ENCODE measurements at regions not wholly inside any gene's neighbourhood (a gene's known extent, or its start where the extent isn't known, plus 50 kb on each side); places are given as distances from the start of the nearest gene placed in this dataset.

DNA sequence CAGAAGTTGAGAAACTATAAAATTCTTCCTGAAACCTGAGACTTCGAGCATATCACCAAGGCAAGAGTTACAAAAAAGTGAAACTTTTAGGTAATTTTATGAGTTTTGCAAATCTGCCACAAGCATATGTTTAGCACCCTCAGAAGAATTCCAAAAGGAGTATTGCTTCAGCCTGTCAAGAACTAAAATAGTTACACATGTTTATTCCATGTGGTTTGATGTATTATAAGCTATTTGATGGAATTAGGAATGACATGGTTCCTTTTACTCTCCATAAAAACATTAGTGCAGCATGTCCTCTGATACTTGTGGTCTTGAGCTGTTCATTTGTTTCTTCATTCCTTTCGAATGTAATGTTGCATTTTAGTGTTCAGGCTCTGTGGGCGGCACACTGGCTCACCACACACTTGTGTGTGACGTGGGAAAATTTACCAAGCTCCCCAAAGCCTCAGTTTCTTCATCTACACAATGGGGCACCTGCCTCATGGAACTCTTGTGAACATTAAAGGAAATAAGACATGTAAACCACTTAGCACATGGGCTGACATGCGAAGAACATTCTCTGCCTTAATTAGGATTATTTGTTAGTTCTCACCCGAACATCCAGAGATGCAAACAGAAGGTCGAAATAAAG, 204.2 kb upstream of the FOXF1 start:
- no peak for DNase-seq

DNA sequence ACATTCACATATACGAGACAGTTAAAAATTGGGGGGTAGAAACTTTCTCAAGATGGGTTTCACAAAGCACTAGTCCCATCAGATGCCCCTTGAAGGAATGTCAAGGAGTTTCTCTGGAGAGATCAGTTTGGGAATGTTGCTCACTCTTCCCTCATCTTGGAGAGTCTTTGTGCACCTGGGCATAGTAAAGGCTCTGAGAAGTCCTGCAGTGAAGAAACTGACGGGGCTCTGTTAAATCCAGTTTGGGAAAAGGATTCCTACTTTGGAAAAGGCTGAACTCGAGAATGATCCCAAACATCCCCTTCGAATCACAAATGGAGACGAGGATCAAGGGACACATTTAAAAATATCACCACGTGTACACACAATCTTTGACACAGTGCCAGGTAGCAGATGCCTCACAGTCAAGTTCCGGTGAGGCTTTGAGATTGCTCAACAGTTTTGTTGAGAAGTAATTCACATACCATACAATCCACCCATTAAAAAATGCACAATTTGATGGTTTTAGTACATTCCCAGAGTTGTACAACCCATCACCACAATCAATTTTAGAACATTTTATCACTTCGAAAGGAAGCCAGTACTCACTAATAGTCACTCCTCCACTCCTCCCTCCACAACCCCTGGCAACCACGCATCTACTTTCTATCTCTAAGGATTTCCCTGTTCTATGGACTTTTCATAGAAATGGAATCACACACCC, 203.4 kb upstream of the FOXF1 start:
- DNase-seq: no peak

- no peak for DNase-seq
These were observed 202.8 kb upstream of the FOXF1 start for GRCh38 chr16:86307514-86307903.

DNA sequence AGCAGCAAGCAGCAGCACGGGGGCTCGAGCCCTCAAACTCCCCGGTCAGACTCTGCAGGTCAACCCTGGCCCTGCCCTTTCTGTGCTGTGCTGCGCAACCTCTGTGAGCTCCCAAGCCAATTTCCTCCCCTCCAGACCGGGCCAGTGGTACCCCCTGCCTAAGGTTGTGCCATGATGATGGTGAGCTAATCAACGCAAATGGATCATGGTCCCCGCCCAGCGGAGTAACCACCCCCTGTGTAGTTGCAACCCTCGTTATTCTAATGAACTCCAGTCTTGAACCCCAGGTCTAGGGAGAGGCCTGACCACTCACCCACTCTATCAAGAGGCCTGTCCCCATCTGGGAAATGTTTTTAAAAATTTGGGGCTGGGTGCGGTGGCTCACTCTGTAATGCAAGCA, 201.8 kb upstream of the FOXF1 start:
- DNase-seq: no peak

DNA sequence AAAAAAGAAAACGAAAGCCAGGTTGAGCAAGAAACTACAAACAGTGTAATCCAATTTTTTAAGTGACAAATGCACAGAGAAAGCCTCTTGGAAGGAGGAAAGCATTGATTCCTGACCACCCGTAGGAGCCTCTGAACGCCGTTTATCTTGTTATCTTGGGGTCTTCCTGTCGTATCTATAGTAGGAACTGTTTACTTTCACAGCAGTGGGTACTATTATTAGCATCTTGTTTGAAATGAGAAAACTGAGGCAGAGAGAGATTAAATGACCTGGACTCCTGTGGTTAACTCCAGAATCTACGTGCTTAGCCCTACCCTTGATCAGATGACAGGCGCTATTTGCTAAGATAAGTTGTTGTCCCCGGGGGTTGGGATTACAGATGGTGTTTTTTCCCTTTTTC, 196.7 kb upstream of the FOXF1 start:
- DNase-seq: no peak

DNA sequence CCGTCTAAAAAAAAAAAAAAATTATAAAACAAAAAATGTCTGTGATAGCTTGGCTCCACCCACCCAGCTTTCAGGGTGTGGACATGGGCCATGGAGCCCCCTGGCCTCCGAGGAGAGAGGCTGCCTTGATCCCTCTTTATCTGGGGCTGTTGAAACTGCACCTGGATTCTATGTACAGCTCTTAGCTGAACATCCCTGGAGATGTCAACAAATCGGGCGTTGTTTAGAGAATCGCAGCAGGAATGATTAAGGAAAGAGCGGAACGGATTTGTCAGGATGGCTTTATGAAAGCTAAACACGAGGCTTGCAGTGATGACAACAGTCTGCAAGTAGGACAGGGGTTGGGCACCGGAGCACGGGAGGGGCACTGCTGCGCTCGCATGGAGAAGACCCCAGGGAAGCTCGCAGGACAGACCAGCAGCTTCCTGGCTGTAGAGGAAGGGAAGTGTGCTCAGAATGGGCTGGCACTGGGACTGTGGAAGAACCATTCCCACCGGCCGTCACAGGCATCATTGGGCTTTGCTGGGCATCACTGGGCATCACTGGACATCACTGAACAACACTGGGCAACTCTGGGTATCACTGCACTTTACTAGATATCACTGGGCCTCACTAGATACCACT, 195.8 kb upstream of the FOXF1 start:
- DNase-seq: no peak

- DNase-seq: no peak
These were observed 193.1 kb upstream of the FOXF1 start for GRCh38 chr16:86316967-86317812.

GRCh38 chr16:86317813-86318650, 192.3 kb upstream of the FOXF1 start:
- peak; percentile 55 for DNase-seq

DNA sequence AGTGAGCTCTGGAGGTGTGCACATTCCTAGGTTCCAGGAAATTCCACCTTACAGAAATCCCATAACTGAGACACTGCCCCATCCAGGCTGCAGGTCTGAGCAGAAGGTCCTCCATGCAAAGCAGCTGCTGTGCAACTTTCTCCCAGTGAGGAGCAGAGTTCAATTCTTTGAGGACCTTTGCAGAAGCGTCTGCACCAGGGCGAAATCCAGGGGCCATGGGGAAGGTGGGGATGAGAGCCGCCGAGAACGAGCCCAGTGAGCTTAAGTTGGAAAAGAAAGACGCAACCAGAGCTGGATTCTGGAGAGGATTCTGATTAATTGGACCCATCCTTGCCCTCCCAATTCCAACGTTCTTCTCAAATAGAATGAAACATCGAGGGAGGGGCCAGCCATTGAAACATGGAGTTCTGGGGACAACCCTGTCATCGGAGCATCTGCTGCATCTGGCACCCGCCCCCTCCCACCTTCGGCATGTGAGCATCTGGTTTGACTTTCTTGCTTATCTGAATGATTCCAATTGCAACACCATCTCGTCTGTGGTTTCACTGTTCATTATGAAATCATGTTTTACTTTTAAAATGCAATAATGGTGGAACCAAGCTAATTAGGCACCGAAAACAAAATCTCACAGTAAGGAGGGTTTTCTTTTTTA, 190.6 kb upstream of the FOXF1 start:
- DNase-seq: peak; percentile 35

GRCh38 chr16:86320237-86320595, 190.1 kb upstream of the FOXF1 start:
- DNase-seq: no peak

DNA sequence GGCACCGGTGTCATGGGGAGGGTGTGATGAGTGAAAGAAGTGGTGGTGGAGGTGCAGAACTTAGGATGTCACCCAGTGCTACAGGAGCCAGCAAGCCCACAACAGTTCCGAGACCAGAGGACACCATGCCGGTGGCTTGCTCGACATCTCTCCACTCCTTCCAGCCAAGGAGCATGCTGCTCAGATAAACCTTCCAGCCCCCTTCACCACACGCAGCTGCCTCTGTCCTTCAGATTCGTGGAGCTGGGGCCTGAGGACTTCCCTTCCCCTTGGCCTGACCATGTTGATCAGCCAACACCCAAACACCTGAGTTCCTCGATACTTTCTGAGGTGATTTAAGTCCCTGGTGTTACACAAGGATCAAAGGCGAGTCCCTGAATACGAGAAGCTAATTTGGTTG, 188.8 kb upstream of the FOXF1 start:
- no peak for DNase-seq

- no peak for DNase-seq
These were observed 188.0 kb upstream of the FOXF1 start for GRCh38 chr16:86322283-86322682.

DNA sequence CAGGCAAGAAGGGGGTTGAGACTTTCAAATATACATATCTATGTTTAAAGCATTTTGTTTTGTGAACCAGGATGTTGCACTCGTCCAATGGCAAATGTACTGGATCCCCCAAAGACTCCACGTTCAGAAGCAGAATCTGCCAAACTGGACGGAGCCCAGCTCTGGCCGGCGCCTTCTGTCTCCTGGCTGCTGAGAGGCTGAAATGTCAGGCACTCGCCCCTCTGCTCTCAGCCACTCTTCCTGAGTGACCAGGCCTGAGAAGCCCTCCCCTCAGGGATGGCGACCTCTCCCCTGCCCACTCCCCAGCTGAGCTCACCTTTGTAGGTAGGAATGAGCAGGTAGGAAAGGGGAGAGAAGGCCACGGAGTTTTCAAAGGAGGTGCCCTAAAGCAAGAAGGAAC, 187.5 kb upstream of the FOXF1 start:
- no peak for DNase-seq

DNA sequence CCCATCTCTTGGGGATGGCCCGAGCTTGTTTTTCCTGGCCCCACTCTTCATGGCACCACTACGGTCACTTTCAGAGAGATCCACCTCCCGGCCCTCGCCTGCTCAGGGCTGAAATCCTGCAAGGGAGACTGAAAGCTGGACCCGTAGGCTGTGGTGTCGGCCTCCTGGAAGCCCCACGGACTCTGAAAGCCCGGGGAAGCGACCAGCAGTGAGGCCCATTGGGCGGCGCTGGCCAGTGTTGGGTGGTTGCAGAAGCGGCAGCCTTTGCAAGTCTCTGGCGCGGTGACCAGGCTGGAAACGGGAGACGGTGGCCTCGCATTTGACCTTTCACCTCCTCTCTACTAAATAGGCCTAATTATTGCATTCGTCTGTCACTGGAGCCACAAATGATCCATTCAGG, 186.0 kb upstream of the FOXF1 start:
- DNase-seq: no peak

- no peak for DNase-seq
These were observed 185.0 kb upstream of the FOXF1 start for GRCh38 chr16:86325360-86325759.

GRCh38 chr16:86325895-86326294, 184.4 kb upstream of the FOXF1 start:
- no peak for DNase-seq

DNA sequence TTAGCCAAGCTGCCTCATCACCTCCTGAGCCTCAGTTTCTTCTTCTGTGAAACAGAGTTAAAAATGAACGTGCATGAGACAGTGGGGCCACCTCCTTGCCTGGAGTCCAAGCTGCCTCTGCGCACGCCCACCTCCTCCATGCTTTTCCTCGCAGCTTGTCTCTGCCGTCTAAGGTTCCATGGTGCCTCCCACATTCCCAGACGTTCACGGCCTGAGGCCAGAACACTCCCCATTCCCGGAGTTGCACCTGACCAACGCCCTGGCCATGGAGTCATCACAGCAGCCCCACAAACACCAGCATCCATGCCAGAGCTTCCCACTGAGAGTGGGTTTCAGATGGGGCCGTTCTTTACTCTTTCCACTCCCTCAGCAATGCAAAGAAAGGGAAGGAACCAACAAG, 183.0 kb upstream of the FOXF1 start:
- no peak for DNase-seq

GRCh38 chr16:86330906-86331305, 179.4 kb upstream of the FOXF1 start:
- DNase-seq: no peak

DNA sequence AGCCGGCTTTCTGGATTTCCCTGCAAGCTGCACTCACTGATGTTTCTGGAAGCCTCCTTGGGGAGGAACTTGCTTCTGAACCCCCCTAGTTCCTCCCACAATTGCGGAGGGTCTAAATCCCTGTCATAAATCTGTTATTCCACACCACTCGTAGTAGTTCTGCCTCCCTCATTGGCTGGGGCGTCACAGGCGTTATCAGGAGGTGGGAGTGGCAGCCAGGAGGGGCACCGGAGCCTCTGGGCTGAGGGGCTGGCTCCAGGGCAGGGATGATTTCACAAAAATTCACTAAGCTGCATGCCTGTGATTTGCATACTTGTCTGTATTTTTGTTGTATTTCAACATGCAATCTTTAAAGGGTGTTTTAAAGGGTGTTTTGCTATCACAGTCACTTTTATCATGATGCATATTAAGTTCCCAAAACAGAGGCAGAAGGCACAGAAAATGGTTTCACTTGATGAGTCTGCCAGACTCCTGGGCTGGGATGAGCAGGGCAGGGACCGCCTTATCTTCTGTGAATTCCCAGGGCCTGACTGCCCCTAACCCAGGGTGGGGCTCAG, 176.2 kb upstream of the FOXF1 start:
- DNase-seq: no peak

DNA sequence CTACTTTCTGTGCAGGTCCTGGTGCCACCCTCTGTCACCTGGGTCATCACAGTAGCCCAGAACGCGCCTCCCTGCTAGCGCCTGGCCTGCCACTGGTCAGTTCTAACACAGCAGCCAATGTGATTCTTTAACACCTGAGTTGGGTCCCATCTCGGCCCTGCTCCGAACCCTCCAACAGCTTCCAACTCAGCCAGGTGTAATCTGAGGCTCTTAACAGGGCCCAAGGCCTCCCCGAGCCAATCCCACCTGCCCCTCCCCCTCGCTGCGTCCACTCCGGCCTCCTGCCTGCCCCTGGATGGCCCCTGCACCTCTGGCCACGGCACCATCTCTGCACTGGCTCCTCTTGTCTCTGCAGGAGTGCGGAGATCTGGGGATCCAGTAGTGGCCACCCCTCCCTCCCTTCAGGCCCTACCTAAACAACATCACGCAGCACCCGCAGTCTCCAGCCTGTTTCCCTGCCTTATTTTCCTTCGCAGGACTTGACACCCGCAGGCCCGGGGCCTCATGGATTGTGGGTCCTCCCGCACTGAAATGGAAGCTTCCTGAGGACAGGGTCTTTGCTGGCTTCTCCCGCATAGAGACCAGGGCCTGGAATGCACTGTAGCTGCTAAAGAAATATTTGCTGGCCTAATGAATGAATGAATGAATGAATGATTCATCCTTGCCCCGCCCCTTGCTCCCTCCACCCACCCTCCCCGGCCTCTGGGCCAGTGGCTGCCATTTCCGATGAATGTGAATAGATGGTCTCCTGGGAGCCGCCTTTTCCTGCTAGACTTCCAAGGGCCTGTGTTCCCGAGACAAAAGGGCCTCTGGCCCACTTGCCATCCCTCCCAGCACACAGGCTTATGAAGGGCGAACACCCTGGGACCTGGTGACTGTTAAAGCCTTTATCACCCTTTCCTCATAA, 174.8 kb upstream of the FOXF1 start:
- no peak for DNase-seq

DNA sequence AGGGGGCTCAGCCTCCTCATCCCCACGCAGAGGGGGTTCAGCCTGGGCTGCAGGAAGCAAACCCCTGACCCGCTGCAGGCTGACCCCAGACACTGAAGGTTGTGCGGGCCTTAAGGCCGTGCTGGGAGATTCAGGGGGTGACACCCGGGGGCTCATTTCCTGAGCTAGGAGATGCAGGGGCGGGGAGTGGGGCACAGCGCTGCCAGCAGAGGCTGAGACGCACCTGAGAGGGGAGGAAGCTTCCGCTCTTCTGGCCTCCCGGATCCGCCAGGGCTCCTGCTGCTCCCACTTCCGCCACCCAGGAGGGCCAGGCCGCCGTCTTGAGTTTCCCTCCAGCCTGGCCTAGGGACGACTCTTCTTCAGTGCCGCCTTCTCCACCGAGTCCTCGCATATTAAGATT, 173.2 kb upstream of the FOXF1 start:
- DNase-seq: no peak
